ENCODE measurements at regions not wholly inside any gene's neighbourhood (a gene's known extent, or its start where the extent isn't known, plus 50 kb on each side); places are given as distances from the start of the nearest gene placed in this dataset.

- H3K27me3 ChIP-seq (ENCODE audit: control insufficient read depth in 3 of 3, insufficient read depth in 3 of 3, low read length in 3 of 3), result no peaks in the 10 kb centered on the region
- WGBS, 3 donors, result 70 to 89% (median 84%) methylated on average over 3 of the region's 3 CpGs
- FAIRE-seq, result no peak
Observed at GRCh38 chr6:12567682-12568081, 148.9 kb upstream of the PHACTR1 start.

DNA sequence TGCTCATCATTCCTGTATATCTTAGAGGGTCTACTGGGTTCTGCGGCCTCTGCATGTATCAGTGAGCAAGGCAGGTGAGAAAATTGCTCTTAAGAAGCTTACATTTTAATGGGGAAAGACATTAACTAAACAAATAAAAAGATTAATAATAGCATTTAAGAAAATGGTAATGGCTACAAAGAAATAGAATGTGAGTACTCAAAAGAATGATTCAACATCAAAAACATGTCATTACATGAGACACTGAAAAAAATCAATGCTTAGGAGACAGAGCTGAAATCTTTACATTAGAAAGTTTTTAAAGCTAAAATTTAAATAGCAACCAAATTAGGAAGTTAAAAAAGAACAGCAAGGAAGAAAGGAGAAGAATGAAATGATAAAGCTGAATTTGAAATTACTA, 146.9 kb upstream of the PHACTR1 start:
- DNase-seq (no peak), FAIRE-seq (peak; percentile 39)
- no peaks in the 10 kb centered on the region for H3K27me3 ChIP-seq (ENCODE audit: control insufficient read depth in 3 of 3, insufficient read depth in 3 of 3, low read length in 3 of 3)
- no peaks in the 10 kb centered on the region for H3K36me3 ChIP-seq (ENCODE audit: control insufficient read depth in 3 of 3, insufficient read depth in 2 of 3, low read depth in 1 of 3, low read length in 3 of 3)
- no peaks in the 10 kb centered on the region for H3K9me3 ChIP-seq (ENCODE audit: control insufficient read depth in 2 of 2, insufficient read depth in 1 of 2, low read depth in 1 of 2, low read length in 1 of 2)
- WGBS, 3 donors, result 76 to 97% (median 88%) methylated on average over 1 of the region's 1 CpG
- peaks cover 0 to 6% (median 0%) of the 10 kb centered on the region in 3 donors for H3K4me1 ChIP-seq (ENCODE audit: control insufficient read depth in 3 of 3, insufficient read depth in 2 of 3, low read depth in 1 of 3, low read length in 2 of 3)
- H3K27ac ChIP-seq (ENCODE audit: low read depth in 1 of 3, low read length in 2 of 3), result no peak overlapping the region
- H3K4me3 ChIP-seq (ENCODE audit: low read depth in 1 of 3, low read length in 3 of 3), result no peak overlapping the region

More at GRCh38 chr6:12567682-12568081, 148.9 kb upstream of the PHACTR1 start:
- DNase-seq, result no peak
- no peaks in the 10 kb centered on the region for H3K9me3 ChIP-seq (ENCODE audit: control insufficient read depth in 2 of 2, insufficient read depth in 1 of 2, low read depth in 1 of 2, low read length in 1 of 2)
- H3K27ac ChIP-seq (ENCODE audit: low read depth in 1 of 3, low read length in 2 of 3), result no peak overlapping the region
- H3K4me3 ChIP-seq (ENCODE audit: low read depth in 1 of 3, low read length in 3 of 3), result no peak overlapping the region
- no peaks in the 10 kb centered on the region for H3K4me1 ChIP-seq (ENCODE audit: control insufficient read depth in 3 of 3, insufficient read depth in 2 of 3, low read depth in 1 of 3, low read length in 2 of 3)
- no peaks in the 10 kb centered on the region for H3K36me3 ChIP-seq (ENCODE audit: control insufficient read depth in 3 of 3, insufficient read depth in 2 of 3, low read depth in 1 of 3, low read length in 3 of 3)

- FAIRE-seq (no peak), DNase-seq (no peak)
- H3K4me3 ChIP-seq (ENCODE audit: low read depth in 1 of 3, low read length in 3 of 3), result no peak overlapping the region
- no peak overlapping the region for H3K27ac ChIP-seq (ENCODE audit: low read depth in 1 of 3, low read length in 2 of 3)
- H3K4me1 ChIP-seq (ENCODE audit: control insufficient read depth in 3 of 3, insufficient read depth in 2 of 3, low read depth in 1 of 3, low read length in 2 of 3), result peaks cover 0 to 6% (median 0%) of the 10 kb centered on the region in 3 donors
- 56 to 61% (median 57%) methylated on average over 2 of the region's 2 CpGs for WGBS, 3 donors
- no peaks in the 10 kb centered on the region for H3K9me3 ChIP-seq (ENCODE audit: control insufficient read depth in 2 of 2, insufficient read depth in 1 of 2, low read depth in 1 of 2, low read length in 1 of 2)
- H3K27me3 ChIP-seq (ENCODE audit: control insufficient read depth in 3 of 3, insufficient read depth in 3 of 3, low read length in 3 of 3), result no peaks in the 10 kb centered on the region
- no peaks in the 10 kb centered on the region for H3K36me3 ChIP-seq (ENCODE audit: control insufficient read depth in 3 of 3, insufficient read depth in 2 of 3, low read depth in 1 of 3, low read length in 3 of 3)
Observed at GRCh38 chr6:12570461-12571030, 146.0 kb upstream of the PHACTR1 start.

DNA sequence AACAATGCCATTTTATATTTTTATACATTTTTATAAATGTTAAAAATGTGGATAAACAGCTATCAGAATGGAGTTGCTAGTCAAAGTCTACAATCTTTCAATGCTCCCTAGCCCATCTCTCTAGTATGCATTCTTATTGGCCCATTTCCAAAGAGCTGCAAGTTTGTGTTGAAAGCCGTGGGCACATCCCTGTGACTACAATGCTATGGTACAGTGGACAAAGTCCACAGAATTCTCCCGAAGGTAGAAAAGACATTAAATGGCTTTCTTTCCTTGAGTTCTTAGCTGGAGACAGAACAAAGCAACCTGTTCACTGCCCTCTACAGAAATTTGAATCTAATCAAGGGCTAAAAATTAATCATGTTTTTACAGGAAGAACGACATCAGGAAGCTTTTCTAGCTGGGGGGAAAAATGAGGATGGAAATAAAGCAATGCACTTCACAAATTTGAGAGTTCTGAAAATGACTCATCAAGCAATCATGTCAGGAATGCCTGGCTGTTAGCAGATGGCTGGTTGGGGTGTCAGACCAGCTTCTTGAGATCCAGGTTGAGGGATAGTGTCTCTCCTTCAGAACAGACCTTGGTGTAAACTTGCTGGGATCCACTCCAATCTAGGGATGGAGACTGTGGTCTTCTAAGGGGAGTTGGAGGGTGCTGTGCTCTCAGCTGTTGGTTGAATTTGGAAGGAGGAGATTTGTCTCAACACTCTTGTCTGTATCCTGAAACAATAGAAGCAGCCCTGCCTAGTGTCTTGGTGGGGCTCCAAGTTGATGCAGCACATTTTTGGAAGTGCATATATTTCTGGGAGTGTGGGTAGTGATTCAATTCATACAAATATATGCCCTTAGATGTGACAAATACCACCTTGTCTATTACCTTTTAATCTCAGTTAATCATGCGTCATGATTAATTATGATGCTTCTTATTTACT, 143.4 kb upstream of the PHACTR1 start:
- FAIRE-seq (no peak), DNase-seq (peak; percentile 70 to 71)

DNA sequence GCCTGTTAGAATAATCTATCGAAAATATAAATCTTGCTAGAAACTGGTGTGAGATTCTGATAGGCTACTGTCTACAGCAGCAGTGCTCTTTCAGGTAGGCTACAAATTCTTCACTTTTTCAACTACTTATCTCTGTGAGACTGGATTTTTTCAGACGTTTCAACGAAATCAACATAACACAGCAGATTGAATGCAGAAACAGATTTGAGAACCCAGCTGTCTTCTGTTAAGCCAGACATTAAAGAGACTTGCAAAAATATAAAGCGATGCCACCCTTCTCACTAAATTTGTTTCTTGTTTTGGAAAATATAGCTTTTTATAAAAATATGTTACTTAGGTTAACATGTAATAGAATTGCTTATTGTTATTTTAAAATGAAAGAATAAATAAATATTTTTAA, 140.6 kb upstream of the PHACTR1 start:
- Histone ChIP-seq H3K36me3 (ENCODE audit: control insufficient read depth in 3 of 3, insufficient read depth in 2 of 3, low read depth in 1 of 3, low read length in 3 of 3) (no peaks in the 10 kb centered on the region), H3K27ac (ENCODE audit: low read depth in 1 of 3, low read length in 2 of 3) (peak overlapping the region in 1 of 3 donors; percentile 75), H3K4me3 (ENCODE audit: low read depth in 1 of 3, low read length in 3 of 3) (no peak overlapping the region), H3K9me3 (ENCODE audit: control insufficient read depth in 2 of 2, insufficient read depth in 1 of 2, low read depth in 1 of 2, low read length in 1 of 2) (no peaks in the 10 kb centered on the region), H3K27me3 (ENCODE audit: control insufficient read depth in 3 of 3, insufficient read depth in 3 of 3, low read length in 3 of 3) (no peaks in the 10 kb centered on the region), H3K4me1 (ENCODE audit: control insufficient read depth in 3 of 3, insufficient read depth in 2 of 3, low read depth in 1 of 3, low read length in 2 of 3) (peaks cover 0 to 21% (median 0%) of the 10 kb centered on the region in 3 donors)
- 75 to 91% (median 86%) methylated on average over 4 of the region's 4 CpGs for WGBS, 3 donors
- no peak for DNase-seq
- FAIRE-seq, result no peak

More for the DNA sequence above, 143.4 kb upstream of the PHACTR1 start:
- no peaks in the 10 kb centered on the region for H3K36me3 ChIP-seq (ENCODE audit: control insufficient read depth in 3 of 3, insufficient read depth in 2 of 3, low read depth in 1 of 3, low read length in 3 of 3)
- WGBS, 3 donors, result 29 to 53% (median 38%) methylated on average over 4 of the region's 4 CpGs
- H3K4me3 ChIP-seq (ENCODE audit: low read depth in 1 of 3, low read length in 3 of 3), result no peak overlapping the region
- H3K9me3 ChIP-seq (ENCODE audit: control insufficient read depth in 2 of 2, insufficient read depth in 1 of 2, low read depth in 1 of 2, low read length in 1 of 2), result no peaks in the 10 kb centered on the region
- H3K4me1 ChIP-seq (ENCODE audit: control insufficient read depth in 3 of 3, insufficient read depth in 2 of 3, low read depth in 1 of 3, low read length in 2 of 3), result peaks cover 0 to 21% (median 0%) of the 10 kb centered on the region in 3 donors
- H3K27ac ChIP-seq (ENCODE audit: low read depth in 1 of 3, low read length in 2 of 3), result peak overlapping the region in 2 of 3 donors; percentile 40 to 48
- H3K27me3 ChIP-seq (ENCODE audit: control insufficient read depth in 3 of 3, insufficient read depth in 3 of 3, low read length in 3 of 3), result no peaks in the 10 kb centered on the region

DNA sequence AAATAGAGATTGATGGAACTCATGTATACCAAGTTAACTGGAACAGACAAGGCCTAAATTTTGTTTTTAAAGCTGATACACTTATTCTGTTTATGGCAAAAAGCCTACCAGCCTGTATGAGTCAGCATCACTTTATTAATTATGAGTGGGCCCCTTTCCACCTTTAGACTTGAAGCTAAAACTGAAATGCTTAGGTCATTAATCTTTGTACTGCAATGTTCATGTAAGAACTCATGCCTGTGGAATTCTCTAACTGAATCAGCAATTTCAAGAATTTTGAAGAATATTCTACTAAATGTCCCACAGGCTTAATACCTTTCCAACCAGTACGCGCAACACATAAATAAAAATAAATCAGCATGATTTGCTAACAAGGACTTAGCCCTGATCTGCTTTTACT, 140.2 kb upstream of the PHACTR1 start:
- Histone ChIP-seq H3K4me3 (ENCODE audit: low read depth in 1 of 3, low read length in 3 of 3) (no peak overlapping the region), H3K9me3 (ENCODE audit: control insufficient read depth in 2 of 2, insufficient read depth in 1 of 2, low read depth in 1 of 2, low read length in 1 of 2) (no peaks in the 10 kb centered on the region), H3K4me1 (ENCODE audit: control insufficient read depth in 3 of 3, insufficient read depth in 2 of 3, low read depth in 1 of 3, low read length in 2 of 3) (peaks cover 0 to 21% (median 0%) of the 10 kb centered on the region in 3 donors), H3K36me3 (ENCODE audit: control insufficient read depth in 3 of 3, insufficient read depth in 2 of 3, low read depth in 1 of 3, low read length in 3 of 3) (no peaks in the 10 kb centered on the region), H3K27ac (ENCODE audit: low read depth in 1 of 3, low read length in 2 of 3) (peak overlapping the region in 1 of 3 donors; percentile 75), H3K27me3 (ENCODE audit: control insufficient read depth in 3 of 3, insufficient read depth in 3 of 3, low read length in 3 of 3) (no peaks in the 10 kb centered on the region)
- 88 to 95% (median 92%) methylated on average over 2 of the region's 2 CpGs for WGBS, 3 donors
- DNase-seq, result peak; percentile 64 to 85
- FAIRE-seq, result no peak

DNA sequence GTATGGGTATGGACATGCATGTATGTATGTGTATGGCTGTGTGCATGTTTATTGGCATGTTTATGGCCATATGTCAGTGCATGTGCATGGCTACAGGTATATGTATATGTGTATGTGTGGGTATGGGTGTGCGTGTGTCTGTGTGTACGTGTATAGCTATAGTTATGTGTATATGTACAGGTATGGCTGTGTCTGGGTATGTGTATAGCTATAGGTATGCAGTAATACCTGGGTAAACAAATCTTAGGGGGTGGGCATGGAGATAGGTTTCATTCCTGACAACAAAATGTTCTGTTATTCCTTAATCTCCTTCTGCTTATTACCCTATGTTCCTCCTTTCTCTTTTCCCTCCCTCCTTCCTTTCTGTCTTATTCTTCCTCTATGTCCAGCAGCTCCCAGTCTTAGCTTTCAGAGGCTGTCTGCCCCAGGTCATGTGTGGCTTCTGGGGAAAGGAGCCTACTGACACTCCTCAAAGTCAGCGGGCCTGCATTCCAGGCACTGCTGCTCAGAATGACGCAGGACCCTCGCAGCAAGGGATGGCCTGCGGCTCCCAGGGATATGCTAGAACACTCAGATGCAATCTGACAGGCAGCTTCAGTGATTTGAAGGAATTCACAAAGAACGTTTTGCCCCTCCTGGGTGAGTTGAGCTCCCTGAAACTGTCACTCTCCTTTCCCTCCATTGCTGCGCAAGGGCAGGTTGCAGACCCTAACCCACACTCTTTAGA, 139.3 kb upstream of the PHACTR1 start:
- peak in 1 of 2 donors; percentile 30 for DNase-seq
- Histone ChIP-seq H3K4me3 (ENCODE audit: low read depth in 1 of 3, low read length in 3 of 3) (no peak overlapping the region), H3K27ac (ENCODE audit: low read depth in 1 of 3, low read length in 2 of 3) (peak overlapping the region in 1 of 3 donors; percentile 75), H3K36me3 (ENCODE audit: control insufficient read depth in 3 of 3, insufficient read depth in 2 of 3, low read depth in 1 of 3, low read length in 3 of 3) (no peaks in the 10 kb centered on the region), H3K9me3 (ENCODE audit: control insufficient read depth in 2 of 2, insufficient read depth in 1 of 2, low read depth in 1 of 2, low read length in 1 of 2) (no peaks in the 10 kb centered on the region), H3K27me3 (ENCODE audit: control insufficient read depth in 3 of 3, insufficient read depth in 3 of 3, low read length in 3 of 3) (no peaks in the 10 kb centered on the region), H3K4me1 (ENCODE audit: control insufficient read depth in 3 of 3, insufficient read depth in 2 of 3, low read depth in 1 of 3, low read length in 2 of 3) (peaks cover 0 to 21% (median 0%) of the 10 kb centered on the region in 3 donors)
- no peak for FAIRE-seq
- WGBS, 3 donors, result 79 to 87% (median 85%) methylated on average over 8 of the region's 8 CpGs

DNA sequence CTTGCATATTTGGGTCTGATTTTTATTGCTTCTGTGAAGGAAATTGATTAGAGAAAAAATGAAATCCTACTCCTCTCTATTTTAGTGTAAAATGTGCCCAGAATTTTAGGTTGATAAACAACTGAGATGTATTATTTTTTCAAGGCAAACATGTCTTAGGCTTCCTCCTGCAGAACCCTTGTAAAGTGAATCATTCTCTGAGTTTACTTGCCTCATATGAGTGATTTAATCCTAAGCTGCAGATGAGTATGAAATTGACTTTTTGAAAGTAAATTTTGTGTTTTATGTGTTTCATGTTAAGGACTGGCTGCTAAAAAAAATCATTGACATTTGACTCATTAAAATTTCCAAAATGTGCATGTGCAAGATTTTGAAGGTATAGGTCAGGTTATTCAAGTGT, 138.5 kb upstream of the PHACTR1 start:
- FAIRE-seq, result no peak
- H3K27ac ChIP-seq (ENCODE audit: low read depth in 1 of 3, low read length in 2 of 3), result no peak overlapping the region

More for the DNA sequence above, 138.5 kb upstream of the PHACTR1 start:
- peaks cover 0 to 19% (median 0%) of the 10 kb centered on the region in 3 donors for H3K4me1 ChIP-seq (ENCODE audit: control insufficient read depth in 3 of 3, insufficient read depth in 2 of 3, low read depth in 1 of 3, low read length in 2 of 3)
- DNase-seq, result no peak
- H3K27me3 ChIP-seq (ENCODE audit: control insufficient read depth in 3 of 3, insufficient read depth in 3 of 3, low read length in 3 of 3), result no peaks in the 10 kb centered on the region
- no peak overlapping the region for H3K4me3 ChIP-seq (ENCODE audit: low read depth in 1 of 3, low read length in 3 of 3)
- no peaks in the 10 kb centered on the region for H3K36me3 ChIP-seq (ENCODE audit: control insufficient read depth in 3 of 3, insufficient read depth in 2 of 3, low read depth in 1 of 3, low read length in 3 of 3)
- H3K9me3 ChIP-seq (ENCODE audit: control insufficient read depth in 2 of 2, insufficient read depth in 1 of 2, low read depth in 1 of 2, low read length in 1 of 2), result no peaks in the 10 kb centered on the region

All from small intestine (tissue), 7 donors.